ENCODE measurements at regions not wholly inside any gene's neighbourhood (a gene's known extent, or its start where the extent isn't known, plus 50 kb on each side); places are given as distances from the start of the nearest gene placed in this dataset.

DNA sequence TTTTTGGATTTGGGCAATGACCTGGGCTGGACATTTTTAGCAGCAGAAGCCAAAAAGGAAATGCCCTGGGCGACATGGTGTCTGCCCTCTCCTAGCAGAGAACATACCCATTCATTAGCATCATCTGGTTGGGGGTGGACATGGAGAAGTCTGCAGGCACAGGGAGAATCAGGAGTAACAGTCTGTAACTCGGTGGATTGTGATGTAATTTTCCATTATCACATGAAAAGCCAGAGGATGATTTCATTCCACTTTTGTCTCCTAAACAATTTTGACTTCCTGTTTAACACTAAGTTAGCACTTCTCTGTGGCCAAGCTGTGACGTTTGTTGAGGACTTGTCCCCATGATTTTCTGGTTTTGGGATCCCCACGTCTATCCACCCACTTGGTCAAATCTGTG lies 153.8 kb upstream of the HABP2 start (continued):
- TF ChIP-seq, protein P1, sequence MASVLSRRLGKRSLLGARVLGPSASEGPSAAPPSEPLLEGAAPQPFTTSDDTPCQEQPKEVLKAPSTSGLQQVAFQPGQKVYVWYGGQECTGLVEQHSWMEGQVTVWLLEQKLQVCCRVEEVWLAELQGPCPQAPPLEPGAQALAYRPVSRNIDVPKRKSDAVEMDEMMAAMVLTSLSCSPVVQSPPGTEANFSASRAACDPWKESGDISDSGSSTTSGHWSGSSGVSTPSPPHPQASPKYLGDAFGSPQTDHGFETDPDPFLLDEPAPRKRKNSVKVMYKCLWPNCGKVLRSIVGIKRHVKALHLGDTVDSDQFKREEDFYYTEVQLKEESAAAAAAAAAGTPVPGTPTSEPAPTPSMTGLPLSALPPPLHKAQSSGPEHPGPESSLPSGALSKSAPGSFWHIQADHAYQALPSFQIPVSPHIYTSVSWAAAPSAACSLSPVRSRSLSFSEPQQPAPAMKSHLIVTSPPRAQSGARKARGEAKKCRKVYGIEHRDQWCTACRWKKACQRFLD (CRISPR knock-in tag; IDR thresholded peaks at IDR 0.05): no peak
- no peak for TF ChIP-seq CSDE1 (IDR thresholded peaks at IDR 0.05)
- TF ChIP-seq ATF7 (IDR thresholded peaks at IDR 0.05): no peak
- no peak for TF ChIP-seq RFX5 (IDR thresholded peaks at IDR 0.05; ENCODE audit: low read depth, low read length)

DNA sequence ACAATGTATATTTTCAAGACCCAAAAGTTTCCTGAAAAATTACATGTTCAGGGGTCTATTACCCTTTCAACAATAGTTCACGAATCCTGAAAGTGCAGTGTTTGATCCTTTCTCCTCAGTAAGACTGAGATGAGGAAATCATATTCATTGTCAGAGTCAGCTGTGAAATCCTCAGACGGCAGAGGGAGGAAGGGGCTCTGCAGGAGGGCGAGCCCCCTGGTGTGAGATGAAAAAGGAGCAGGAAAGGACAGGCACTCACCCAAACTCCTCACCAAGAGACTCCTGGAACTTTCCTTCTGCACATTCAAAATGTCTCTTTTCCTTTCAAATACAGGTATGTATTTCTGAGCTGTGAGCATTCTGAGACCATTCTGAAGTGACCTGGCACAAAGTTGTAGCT lies 150.3 kb upstream of the HABP2 start:
- in situ Hi-C loops (cut with MboI) (no loop called here), intact Hi-C loops (cut with micrococcal nuclease) (no loop called here)
- TF ChIP-seq ZNF253 (CRISPR knock-in tag; conservative IDR thresholded peaks at IDR 0.05) (no peak), KDM5B (IDR thresholded peaks at IDR 0.05; ENCODE audit: insufficient replicate concordance, low read depth, low read length) (no peak), EP300 (IDR thresholded peaks at IDR 0.05; ENCODE audit: low read length) (no peak), MTA3 (IDR thresholded peaks at IDR 0.05; ENCODE audit: borderline replicate concordance) (no peak), MXI1 (IDR thresholded peaks at IDR 0.05; ENCODE audit: low read depth, low read length) (no peak), ATF7 (IDR thresholded peaks at IDR 0.05) (no peak)
- TF ChIP-seq, protein P2, sequence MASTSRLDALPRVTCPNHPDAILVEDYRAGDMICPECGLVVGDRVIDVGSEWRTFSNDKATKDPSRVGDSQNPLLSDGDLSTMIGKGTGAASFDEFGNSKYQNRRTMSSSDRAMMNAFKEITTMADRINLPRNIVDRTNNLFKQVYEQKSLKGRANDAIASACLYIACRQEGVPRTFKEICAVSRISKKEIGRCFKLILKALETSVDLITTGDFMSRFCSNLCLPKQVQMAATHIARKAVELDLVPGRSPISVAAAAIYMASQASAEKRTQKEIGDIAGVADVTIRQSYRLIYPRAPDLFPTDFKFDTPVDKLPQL (IDR thresholded peaks at IDR 0.05; ENCODE audit: extremely low read depth, insufficient read length): no peak
- TF ChIP-seq, protein P3, sequence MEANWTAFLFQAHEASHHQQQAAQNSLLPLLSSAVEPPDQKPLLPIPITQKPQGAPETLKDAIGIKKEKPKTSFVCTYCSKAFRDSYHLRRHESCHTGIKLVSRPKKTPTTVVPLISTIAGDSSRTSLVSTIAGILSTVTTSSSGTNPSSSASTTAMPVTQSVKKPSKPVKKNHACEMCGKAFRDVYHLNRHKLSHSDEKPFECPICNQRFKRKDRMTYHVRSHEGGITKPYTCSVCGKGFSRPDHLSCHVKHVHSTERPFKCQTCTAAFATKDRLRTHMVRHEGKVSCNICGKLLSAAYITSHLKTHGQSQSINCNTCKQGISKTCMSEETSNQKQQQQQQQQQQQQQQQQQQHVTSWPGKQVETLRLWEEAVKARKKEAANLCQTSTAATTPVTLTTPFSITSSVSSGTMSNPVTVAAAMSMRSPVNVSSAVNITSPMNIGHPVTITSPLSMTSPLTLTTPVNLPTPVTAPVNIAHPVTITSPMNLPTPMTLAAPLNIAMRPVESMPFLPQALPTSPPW (CRISPR knock-in tag; IDR thresholded peaks at IDR 0.05): no peak
- WGBS (ENCODE audit: insufficient coverage, low coverage, missing lambda C conversion rate): 0% methylated on average over 3 of the region's 3 CpGs
- H3K9me1 ChIP-seq (ENCODE audit: control insufficient read depth, insufficient read depth, low read length): no peaks in the 10 kb centered on the region
- ATAC-seq (no peak), DNase-seq (ENCODE audit: extremely low read depth in 1 of 4, low spot score in 3 of 4) (no peak), FAIRE-seq (no peak)
- ChIA-PET POLR2A (no interaction called here), CTCF (ENCODE audit: low intra/inter-chr PET ratio) (no interaction called here)
- no peaks in the 10 kb centered on the region for H4K20me1 ChIP-seq (replicated peaks; ENCODE audit: control insufficient read depth, insufficient read depth, low read length)
- BruUV-seq (replicated peaks): no TSS peak
- no peak overlapping the region for H3K4me3 ChIP-seq
- no peak overlapping the region for H2AFZ ChIP-seq (ENCODE audit: low read depth, low read length)
- H3K79me2 ChIP-seq (ENCODE audit: control insufficient read depth, insufficient read depth, low read length): no peaks in the 10 kb centered on the region
- H3K27me3 ChIP-seq (ENCODE audit: control insufficient read depth in 2 of 2, insufficient read depth in 2 of 2, low read length in 2 of 2): no peaks in the 10 kb centered on the region
- H3K4me2 ChIP-seq (ENCODE audit: insufficient read depth, low read length): no peak overlapping the region
- no peaks in the 10 kb centered on the region for H3K4me1 ChIP-seq (replicated peaks in 1 of 2; ENCODE audit: control insufficient read depth in 2 of 2, insufficient read depth in 2 of 2, low read length in 2 of 2)
- no peak overlapping the region for H3K9ac ChIP-seq (ENCODE audit: insufficient read depth in 1 of 2, low read depth in 2 of 2, low read length in 2 of 2)
- H3K27ac ChIP-seq (ENCODE audit: extremely low read depth, low read depth, low read length): no peak overlapping the region
- H3K36me3 ChIP-seq (ENCODE audit: control insufficient read depth, insufficient read depth, low read length): no peaks in the 10 kb centered on the region
- H3K9me3 ChIP-seq (replicated peaks; ENCODE audit: control insufficient read depth, insufficient read depth, low read depth, low read length): no peaks in the 10 kb centered on the region

Measured in K562 (cell line).